ENCODE measurements at regions not wholly inside any gene's neighbourhood (a gene's known extent, or its start where the extent isn't known, plus 50 kb on each side); places are given as distances from the start of the nearest gene placed in this dataset.

DNA sequence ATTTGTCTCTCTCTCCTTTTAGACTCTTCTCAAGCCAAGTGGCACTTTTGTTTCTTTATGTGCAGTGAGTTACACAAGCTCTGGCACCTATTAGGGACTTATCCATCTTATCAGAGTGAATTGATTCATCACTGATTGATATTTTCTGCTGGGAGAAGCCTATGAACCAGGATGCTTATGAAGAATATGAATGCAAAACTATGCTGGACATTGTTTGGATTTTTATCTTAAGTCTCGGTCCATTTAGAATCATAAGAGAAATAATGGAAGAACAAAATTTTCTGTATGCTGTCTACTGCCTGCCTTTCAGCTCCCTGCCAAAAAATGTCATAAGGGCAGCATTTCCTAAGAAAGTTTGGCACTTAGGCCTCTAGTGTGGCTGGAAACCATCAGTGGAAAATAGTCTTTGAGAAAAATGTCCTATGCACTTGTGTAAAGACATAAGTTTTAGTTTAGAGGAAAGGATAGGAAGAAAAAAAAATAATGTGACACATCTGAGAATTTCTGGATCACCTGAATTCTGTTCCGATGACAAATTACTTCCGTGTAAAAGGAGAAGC lies 365.7 kb upstream of the MAD2L1 start:
- H3K4me3 ChIP-seq (ENCODE audit: low read depth, low read length) = no peak overlapping the region
- in situ Hi-C loops (cut with HindIII; ENCODE audit: low sequenced_read_pairs) = no loop called here
- DNase-seq (ENCODE audit: low read depth) = no peak
- TF ChIP-seq, protein P1, sequence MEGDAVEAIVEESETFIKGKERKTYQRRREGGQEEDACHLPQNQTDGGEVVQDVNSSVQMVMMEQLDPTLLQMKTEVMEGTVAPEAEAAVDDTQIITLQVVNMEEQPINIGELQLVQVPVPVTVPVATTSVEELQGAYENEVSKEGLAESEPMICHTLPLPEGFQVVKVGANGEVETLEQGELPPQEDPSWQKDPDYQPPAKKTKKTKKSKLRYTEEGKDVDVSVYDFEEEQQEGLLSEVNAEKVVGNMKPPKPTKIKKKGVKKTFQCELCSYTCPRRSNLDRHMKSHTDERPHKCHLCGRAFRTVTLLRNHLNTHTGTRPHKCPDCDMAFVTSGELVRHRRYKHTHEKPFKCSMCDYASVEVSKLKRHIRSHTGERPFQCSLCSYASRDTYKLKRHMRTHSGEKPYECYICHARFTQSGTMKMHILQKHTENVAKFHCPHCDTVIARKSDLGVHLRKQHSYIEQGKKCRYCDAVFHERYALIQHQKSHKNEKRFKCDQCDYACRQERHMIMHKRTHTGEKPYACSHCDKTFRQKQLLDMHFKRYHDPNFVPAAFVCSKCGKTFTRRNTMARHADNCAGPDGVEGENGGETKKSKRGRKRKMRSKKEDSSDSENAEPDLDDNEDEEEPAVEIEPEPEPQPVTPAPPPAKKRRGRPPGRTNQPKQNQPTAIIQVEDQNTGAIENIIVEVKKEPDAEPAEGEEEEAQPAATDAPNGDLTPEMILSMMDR (IDR thresholded peaks at IDR 0.05; ENCODE audit: low read depth, low read length, missing control alignments) = no peak

DNA sequence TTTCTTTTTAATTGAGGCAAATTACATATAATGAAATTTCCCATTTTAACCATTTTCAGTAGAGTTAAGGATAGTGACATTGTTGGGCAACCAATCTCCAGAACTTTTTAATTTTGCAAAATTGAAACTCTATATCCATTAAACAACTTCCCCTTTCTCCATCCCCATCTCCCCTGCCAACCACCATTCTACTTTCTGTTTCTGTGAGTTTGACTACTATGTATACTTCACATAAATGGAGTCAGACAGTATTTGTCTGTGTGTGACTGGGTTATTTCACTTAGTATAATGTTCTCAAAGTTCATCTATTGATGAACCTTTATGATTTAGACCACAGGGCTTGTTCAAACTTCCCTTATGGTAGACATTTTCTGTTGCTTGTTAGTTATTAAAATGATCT lies 364.5 kb upstream of the MAD2L1 start:
- in situ Hi-C loops (cut with HindIII; ENCODE audit: low sequenced_read_pairs) = no loop called here

DNA sequence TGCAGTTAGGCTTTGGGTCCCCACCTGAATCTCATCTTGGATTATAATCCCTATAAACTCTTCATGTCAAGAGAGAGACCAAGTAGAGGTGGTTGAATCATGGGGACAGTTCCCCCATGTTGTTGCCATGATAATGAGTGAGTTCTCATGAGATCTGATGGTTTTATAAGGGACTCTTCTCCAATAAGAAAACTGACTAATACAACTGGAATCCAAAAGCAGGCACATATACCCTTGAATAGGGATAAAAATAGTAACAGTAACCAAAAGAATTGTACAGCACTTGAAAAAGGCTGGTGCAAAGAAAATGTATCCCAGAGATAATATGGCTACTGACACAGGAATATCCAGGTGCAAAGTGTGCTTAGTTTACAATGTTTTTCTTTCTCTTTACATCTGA lies 351.5 kb upstream of the MAD2L1 start:
- no peak for DNase-seq (ENCODE audit: low read depth)
- no peak overlapping the region for H3K4me3 ChIP-seq (ENCODE audit: low read depth, low read length)
- TF ChIP-seq, protein P1 (IDR thresholded peaks at IDR 0.05; ENCODE audit: low read depth, low read length, missing control alignments) = no peak
- in situ Hi-C loops (cut with HindIII; ENCODE audit: low sequenced_read_pairs) = no loop called here

More for the DNA sequence above, 364.5 kb upstream of the MAD2L1 start:
- DNase-seq (ENCODE audit: low read depth) = no peak
- H3K4me3 ChIP-seq (ENCODE audit: low read depth, low read length) = no peak overlapping the region
- TF ChIP-seq, protein P1 (IDR thresholded peaks at IDR 0.05; ENCODE audit: low read depth, low read length, missing control alignments) = no peak

DNA sequence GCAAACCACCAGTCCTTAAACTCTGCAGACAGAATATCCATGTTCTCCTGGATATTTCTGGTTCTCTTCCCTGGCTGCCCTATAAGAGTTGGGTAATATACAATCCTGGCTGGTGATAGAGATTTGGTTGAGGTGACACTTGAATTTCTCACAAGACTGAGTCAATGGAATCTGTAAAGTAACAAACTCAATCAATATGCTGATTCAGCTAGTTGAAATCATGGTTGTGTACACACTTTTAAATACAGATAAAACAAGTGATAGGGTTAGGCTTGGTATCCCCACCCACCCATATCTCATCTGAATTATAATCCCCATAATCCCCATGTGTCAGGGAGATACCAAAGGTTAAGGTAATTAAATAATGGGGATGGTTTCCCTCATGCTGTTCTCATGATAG lies 349.2 kb upstream of the MAD2L1 start:
- TF ChIP-seq, protein P1 (IDR thresholded peaks at IDR 0.05; ENCODE audit: low read depth, low read length, missing control alignments) = no peak
- no peak for DNase-seq (ENCODE audit: low read depth)
- no peak overlapping the region for H3K4me3 ChIP-seq (ENCODE audit: low read depth, low read length)
- in situ Hi-C loops (cut with HindIII; ENCODE audit: low sequenced_read_pairs) = no loop called here

DNA sequence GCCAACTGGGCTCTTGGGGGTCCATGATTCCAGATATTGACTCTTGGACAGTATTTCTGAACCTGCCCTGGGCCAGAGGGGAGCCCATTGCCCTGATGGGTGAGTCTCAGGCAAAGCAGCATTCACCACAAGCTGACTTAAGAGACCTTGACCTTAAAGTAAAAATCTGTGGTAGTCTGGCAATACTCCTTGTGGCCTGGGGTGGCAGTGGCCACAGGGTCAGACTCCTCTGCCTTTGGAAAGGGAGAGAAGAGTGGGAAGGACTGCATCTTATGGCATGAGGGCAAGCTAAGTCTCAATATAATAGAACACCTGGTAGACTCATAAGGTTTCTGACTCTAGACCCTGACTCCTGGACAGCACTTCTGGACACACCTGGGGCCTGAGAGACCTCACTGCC lies 340.3 kb upstream of the MAD2L1 start:
- in situ Hi-C loops (cut with HindIII; ENCODE audit: low sequenced_read_pairs) = no loop called here
- no peak for DNase-seq (ENCODE audit: low read depth)
- TF ChIP-seq, protein P1 (IDR thresholded peaks at IDR 0.05; ENCODE audit: low read depth, low read length, missing control alignments) = no peak
- H3K4me3 ChIP-seq (ENCODE audit: low read depth, low read length) = no peak overlapping the region

DNA sequence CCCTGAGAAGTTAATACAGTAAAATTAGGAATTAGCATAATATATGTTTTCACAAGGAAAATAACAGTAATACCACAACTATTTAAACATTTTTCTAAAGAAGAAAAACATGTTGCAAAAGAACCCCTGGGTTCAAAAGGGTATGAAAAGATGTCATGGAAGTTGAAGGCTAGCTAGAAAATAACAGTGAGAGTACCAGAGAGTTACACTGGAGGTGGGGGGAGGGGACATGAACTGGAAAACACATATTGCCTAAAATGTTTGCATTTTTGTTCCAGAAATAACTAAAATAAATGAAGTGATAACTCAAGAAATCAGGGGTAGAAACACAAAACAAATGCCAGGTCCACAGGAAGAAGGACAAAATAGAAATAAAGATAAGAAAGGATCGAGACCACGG lies 336.6 kb upstream of the MAD2L1 start:
- DNase-seq (ENCODE audit: low read depth) = no peak
- H3K4me3 ChIP-seq (ENCODE audit: low read depth, low read length) = no peak overlapping the region
- in situ Hi-C loops (cut with HindIII; ENCODE audit: low sequenced_read_pairs) = no loop called here
- TF ChIP-seq, protein P1 (IDR thresholded peaks at IDR 0.05; ENCODE audit: low read depth, low read length, missing control alignments) = no peak

All from astrocyte of the cerebellum (primary cell).